Kidney (tissue), 13 donors: ENCODE measurements at regions not wholly inside any gene's neighbourhood (a gene's known extent, or its start where the extent isn't known, plus 50 kb on each side); places are given as distances from the start of the nearest gene placed in this dataset.

Experiments
- DNase-seq, 5 donors: peaks; one replicate each; pipeline ENCODE4 v3.0.0-alpha.2; 2013 to 2020
- FAIRE-seq: peaks from 2 replicates; lab custom pipeline; 2012; peaks lifted over from hg19 to GRCh38; lab: Jason Lieb, UNC
- H3K27ac ChIP-seq, 2 donors: one replicate each; pipeline ENCODE4 v1.7.0; 2013; ENCODE audit warnings: low read depth in 2 of 2, low read length in 2 of 2, inconsistent platforms in 1 of 2
- H3K27me3 ChIP-seq: one replicate; pipeline ENCODE4 v1.7.1; 2013; ENCODE audit warnings: low read length, inconsistent platforms; ENCODE audit not compliant: control insufficient read depth, insufficient read depth
- H3K36me3 ChIP-seq, 3 donors: one replicate each; pipeline versions ENCODE4 v1.7.0 to v1.7.1; 2013; ENCODE audit warnings: low read length in 3 of 3, control low read depth in 1 of 3, inconsistent platforms in 1 of 3; ENCODE audit not compliant: insufficient read depth in 3 of 3, control insufficient read depth in 2 of 3
- H3K4me1 ChIP-seq, 3 donors: one replicate each; pipeline versions ENCODE4 v1.7.0 to v1.7.1; 2013; ENCODE audit warnings: low read length in 3 of 3, inconsistent platforms in 1 of 3, low read depth in 1 of 3; ENCODE audit not compliant: control insufficient read depth in 2 of 3, insufficient read depth in 2 of 3
- H3K4me3 ChIP-seq, 3 donors: one replicate each; pipeline versions ENCODE4 v1.7.0 to v1.8.1; 2013; ENCODE audit warnings: low read length in 3 of 3, control low read depth in 1 of 3, inconsistent platforms in 1 of 3
- H3K9ac ChIP-seq, 3 donors: one replicate each; pipeline versions ENCODE4 v1.7.0 to v1.7.1; 2013; ENCODE audit warnings: low read length in 3 of 3, control low read depth in 1 of 3, inconsistent platforms in 1 of 3
- H3K9me3 ChIP-seq, 3 donors: one replicate each; pipeline versions ENCODE4 v1.7.0 to v1.7.1; 2013; ENCODE audit warnings: low read length in 3 of 3, control low read depth in 1 of 3, inconsistent platforms in 1 of 3; ENCODE audit not compliant: control insufficient read depth in 2 of 3, insufficient read depth in 1 of 3
- intact Hi-C: fragments of 100-400 bp; cut with DNase I; formaldehyde crosslinking; loops from one replicate; pipeline ENCODE4 v1.11.1; 2022
- TF ChIP-seq, protein P1 (sequence below): IDR thresholded peaks from 3 replicates; pipeline ENCODE4 v1.5.1; 2012; ENCODE audit warnings: mild to moderate bottlenecking, moderate library complexity, borderline replicate concordance; ENCODE audit not compliant: insufficient read depth; ENCODE audit errors: extremely low read depth
- donor health status: control.
- donor health status: control.
- donor health status: control.
- donor health status: control.
- donor health status: control.
- donor health status: DM: yes; HTN: yes; CAD: no.
- donor health status: Normal renal cell carcinoma (clear cell type).

DNA sequence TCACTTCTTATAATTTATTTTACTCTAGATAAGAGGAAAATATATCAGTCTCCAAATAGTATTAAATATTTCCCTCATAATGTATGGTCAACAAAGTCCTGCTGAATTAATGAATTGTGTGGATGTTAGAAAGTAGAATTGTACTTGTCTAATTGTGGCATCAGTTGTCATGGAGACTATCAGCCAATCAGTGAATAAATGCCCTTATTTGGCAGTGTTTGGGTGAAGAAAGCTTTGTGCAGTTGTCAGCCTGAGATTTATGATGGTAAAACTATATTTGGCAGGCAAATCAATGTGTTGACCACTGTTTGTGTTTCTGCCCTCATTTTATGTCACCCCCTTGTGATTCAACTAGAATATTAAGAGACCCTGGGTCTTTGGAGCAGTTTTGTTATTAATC lies 293.6 kb upstream of the MDFIC2 start:
- H3K9ac ChIP-seq, result no peak overlapping the region
- no peaks in the 10 kb centered on the region for H3K9me3 ChIP-seq
- intact Hi-C loops, result no loop called here
- H3K4me1 ChIP-seq, result no peaks in the 10 kb centered on the region
- DNase-seq (peak in 2 of 5 donors; percentile 11 to 23), FAIRE-seq (no peak)
- H3K4me3 ChIP-seq, result no peak overlapping the region
- H3K27ac ChIP-seq, result no peak overlapping the region
- TF ChIP-seq, protein P1, sequence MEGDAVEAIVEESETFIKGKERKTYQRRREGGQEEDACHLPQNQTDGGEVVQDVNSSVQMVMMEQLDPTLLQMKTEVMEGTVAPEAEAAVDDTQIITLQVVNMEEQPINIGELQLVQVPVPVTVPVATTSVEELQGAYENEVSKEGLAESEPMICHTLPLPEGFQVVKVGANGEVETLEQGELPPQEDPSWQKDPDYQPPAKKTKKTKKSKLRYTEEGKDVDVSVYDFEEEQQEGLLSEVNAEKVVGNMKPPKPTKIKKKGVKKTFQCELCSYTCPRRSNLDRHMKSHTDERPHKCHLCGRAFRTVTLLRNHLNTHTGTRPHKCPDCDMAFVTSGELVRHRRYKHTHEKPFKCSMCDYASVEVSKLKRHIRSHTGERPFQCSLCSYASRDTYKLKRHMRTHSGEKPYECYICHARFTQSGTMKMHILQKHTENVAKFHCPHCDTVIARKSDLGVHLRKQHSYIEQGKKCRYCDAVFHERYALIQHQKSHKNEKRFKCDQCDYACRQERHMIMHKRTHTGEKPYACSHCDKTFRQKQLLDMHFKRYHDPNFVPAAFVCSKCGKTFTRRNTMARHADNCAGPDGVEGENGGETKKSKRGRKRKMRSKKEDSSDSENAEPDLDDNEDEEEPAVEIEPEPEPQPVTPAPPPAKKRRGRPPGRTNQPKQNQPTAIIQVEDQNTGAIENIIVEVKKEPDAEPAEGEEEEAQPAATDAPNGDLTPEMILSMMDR, result no peak
- no peaks in the 10 kb centered on the region for H3K27me3 ChIP-seq
- H3K36me3 ChIP-seq, result no peaks in the 10 kb centered on the region

DNA sequence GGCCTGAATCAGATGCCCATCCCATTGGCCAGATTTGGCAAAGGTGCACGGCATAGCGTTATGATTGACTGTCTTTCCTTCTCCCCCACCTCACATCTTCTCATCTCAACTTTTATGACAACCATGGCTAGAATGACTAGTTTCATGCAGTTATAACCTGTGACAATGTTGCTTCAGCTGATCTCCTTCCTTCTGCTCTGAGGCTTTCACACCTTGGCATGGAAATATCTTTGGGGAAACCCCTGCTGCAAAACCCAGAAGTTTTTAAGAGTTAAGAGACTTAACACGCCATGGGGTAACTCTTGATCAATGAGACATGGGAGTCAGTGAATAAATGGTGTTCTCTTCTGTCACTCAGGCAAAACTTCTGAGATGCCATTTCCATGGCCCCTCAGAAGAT lies 290.7 kb upstream of the MDFIC2 start:
- intact Hi-C loops, result no loop called here
- no peaks in the 10 kb centered on the region for H3K36me3 ChIP-seq
- TF ChIP-seq, protein P1, result no peak
- DNase-seq, result no peak
- H3K4me1 ChIP-seq, result no peaks in the 10 kb centered on the region
- no peak overlapping the region for H3K9ac ChIP-seq
- H3K27me3 ChIP-seq, result no peaks in the 10 kb centered on the region
- H3K4me3 ChIP-seq, result no peak overlapping the region
- no peaks in the 10 kb centered on the region for H3K9me3 ChIP-seq
- no peak for FAIRE-seq
- no peak overlapping the region for H3K27ac ChIP-seq

DNA sequence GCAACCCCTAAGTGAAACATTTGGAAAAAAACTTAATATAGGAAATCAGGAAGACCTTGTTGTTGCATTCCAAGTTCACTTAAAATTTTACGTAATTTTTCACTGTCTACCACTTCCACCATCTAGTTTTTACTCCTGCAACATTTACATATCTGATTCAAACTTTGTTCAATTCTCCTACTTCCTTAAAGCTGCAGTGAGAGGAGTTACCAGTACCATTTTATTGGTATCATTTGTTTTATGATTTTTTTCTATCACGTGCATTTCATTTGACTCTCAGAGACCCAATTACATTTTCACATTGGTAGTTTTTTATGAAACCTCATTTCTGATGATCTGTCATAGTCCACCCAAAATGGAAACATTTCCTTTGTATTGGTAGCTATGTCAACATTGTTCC lies 284.9 kb upstream of the MDFIC2 start:
- Histone ChIP-seq H3K4me3 (no peak overlapping the region), H3K27ac (no peak overlapping the region), H3K36me3 (no peaks in the 10 kb centered on the region), H3K9me3 (no peaks in the 10 kb centered on the region), H3K27me3 (no peaks in the 10 kb centered on the region), H3K9ac (no peak overlapping the region), H3K4me1 (no peaks in the 10 kb centered on the region)
- intact Hi-C loops, result no loop called here
- FAIRE-seq (no peak), DNase-seq (no peak)
- TF ChIP-seq, protein P1, result no peak

DNA sequence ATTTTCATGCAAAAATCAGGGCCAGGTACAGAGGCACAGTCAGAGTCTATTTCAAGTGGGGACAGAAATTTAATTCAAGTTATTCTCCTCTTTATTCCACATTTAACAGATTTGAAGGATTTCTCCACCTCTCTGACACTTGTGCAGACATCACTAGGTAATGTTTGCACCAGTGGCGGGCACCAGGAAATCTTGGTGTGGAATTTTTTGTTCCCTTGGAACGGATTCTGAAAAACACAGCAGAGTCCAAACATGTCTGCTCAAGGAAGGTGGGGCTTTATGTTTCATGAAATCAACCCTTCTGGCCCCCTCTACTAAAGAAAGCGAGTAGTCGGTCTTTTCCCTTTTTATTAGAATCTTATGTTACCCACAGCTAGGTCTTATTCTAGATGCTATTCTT lies 271.2 kb upstream of the MDFIC2 start:
- DNase-seq, result no peak
- Histone ChIP-seq H3K9me3 (no peaks in the 10 kb centered on the region), H3K27ac (no peak overlapping the region), H3K4me1 (no peaks in the 10 kb centered on the region), H3K36me3 (no peaks in the 10 kb centered on the region), H3K9ac (no peak overlapping the region), H3K4me3 (no peak overlapping the region), H3K27me3 (no peaks in the 10 kb centered on the region)
- TF ChIP-seq, protein P1, result no peak
- FAIRE-seq, result no peak
- intact Hi-C loops, result no loop called here
